Ishikawa (cell line): ENCODE measurements at regions not wholly inside any gene's neighbourhood (a gene's known extent, or its start where the extent isn't known, plus 50 kb on each side); places are given as distances from the start of the nearest gene placed in this dataset.

Source experiments
- CEBPB ChIP-seq: IDR thresholded peaks from 2 replicates; pipeline ENCODE4 v1.6.1; 2012
- CREB1 ChIP-seq: IDR thresholded peaks from 2 replicates; pipeline ENCODE4 v1.6.1; 2012; ENCODE audit warnings: low read depth
- EGR1 ChIP-seq: IDR thresholded peaks from 2 replicates; pipeline ENCODE4 v1.6.1; 2012
- EP300 ChIP-seq: IDR thresholded peaks from 2 replicates; pipeline ENCODE4 v1.6.1; 2012; ENCODE audit warnings: borderline replicate concordance
- FOXM1 ChIP-seq: IDR thresholded peaks from 2 replicates; pipeline ENCODE4 v1.6.1; 2012; ENCODE audit warnings: low read depth, borderline replicate concordance
- NFIC ChIP-seq: IDR thresholded peaks from 2 replicates; pipeline ENCODE4 v1.6.1; 2012
- RAD21 ChIP-seq: IDR thresholded peaks from 2 replicates; pipeline ENCODE4 v1.6.1; 2012; ENCODE audit warnings: low read depth
- TAF1 ChIP-seq: IDR thresholded peaks from 2 replicates; pipeline ENCODE4 v1.6.1; 2012; ENCODE audit warnings: low read depth, mild to moderate bottlenecking
- TCF12 ChIP-seq: IDR thresholded peaks from 2 replicates; pipeline ENCODE4 v1.6.1; 2012; ENCODE audit warnings: low read depth
- TEAD4 ChIP-seq: IDR thresholded peaks from 2 replicates; pipeline ENCODE4 v1.6.1; 2012
- YY1 ChIP-seq: IDR thresholded peaks from 2 replicates; pipeline ENCODE4 v1.6.1; 2012; ENCODE audit warnings: low read depth
- ZBTB7A ChIP-seq: IDR thresholded peaks from 2 replicates; pipeline ENCODE4 v1.6.1; 2012; ENCODE audit warnings: low read depth
- TF ChIP-seq, protein P1 (sequence below): IDR thresholded peaks from 2 replicates; pipeline ENCODE4 v1.6.1; 2012; ENCODE audit warnings: low read depth, mild to moderate bottlenecking
- TF ChIP-seq, protein P2 (sequence below): IDR thresholded peaks from 2 replicates; pipeline ENCODE4 v1.6.1; 2012
- TF ChIP-seq, protein P3 (sequence below): IDR thresholded peaks from 2 replicates; pipeline ENCODE4 v1.6.1; 2012

DNA sequence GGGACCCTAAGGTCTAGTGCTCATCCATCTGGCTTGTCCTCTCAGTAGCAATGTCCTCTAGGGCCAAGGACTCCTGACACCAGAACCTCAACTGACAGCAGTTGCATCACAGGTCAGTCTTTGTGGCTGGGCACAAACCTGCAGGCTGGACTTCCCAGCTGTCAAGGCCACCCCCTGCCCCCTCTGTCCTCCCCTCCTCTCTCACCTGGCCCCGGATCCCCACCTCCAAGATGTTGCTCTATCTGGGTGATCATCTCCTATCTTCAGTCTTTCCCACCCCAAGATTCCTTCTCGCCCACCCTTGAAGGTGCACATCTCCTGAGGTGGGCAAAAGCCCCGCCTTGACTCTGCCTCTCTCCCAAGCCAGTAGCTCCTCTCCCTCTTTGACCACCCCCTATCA is 131.8 kb upstream of the SRSF6 start:
- no peak for TF ChIP-seq TAF1
- TF ChIP-seq RAD21: no peak
- TF ChIP-seq, protein P1, sequence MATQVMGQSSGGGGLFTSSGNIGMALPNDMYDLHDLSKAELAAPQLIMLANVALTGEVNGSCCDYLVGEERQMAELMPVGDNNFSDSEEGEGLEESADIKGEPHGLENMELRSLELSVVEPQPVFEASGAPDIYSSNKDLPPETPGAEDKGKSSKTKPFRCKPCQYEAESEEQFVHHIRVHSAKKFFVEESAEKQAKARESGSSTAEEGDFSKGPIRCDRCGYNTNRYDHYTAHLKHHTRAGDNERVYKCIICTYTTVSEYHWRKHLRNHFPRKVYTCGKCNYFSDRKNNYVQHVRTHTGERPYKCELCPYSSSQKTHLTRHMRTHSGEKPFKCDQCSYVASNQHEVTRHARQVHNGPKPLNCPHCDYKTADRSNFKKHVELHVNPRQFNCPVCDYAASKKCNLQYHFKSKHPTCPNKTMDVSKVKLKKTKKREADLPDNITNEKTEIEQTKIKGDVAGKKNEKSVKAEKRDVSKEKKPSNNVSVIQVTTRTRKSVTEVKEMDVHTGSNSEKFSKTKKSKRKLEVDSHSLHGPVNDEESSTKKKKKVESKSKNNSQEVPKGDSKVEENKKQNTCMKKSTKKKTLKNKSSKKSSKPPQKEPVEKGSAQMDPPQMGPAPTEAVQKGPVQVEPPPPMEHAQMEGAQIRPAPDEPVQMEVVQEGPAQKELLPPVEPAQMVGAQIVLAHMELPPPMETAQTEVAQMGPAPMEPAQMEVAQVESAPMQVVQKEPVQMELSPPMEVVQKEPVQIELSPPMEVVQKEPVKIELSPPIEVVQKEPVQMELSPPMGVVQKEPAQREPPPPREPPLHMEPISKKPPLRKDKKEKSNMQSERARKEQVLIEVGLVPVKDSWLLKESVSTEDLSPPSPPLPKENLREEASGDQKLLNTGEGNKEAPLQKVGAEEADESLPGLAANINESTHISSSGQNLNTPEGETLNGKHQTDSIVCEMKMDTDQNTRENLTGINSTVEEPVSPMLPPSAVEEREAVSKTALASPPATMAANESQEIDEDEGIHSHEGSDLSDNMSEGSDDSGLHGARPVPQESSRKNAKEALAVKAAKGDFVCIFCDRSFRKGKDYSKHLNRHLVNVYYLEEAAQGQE: no peak

DNA sequence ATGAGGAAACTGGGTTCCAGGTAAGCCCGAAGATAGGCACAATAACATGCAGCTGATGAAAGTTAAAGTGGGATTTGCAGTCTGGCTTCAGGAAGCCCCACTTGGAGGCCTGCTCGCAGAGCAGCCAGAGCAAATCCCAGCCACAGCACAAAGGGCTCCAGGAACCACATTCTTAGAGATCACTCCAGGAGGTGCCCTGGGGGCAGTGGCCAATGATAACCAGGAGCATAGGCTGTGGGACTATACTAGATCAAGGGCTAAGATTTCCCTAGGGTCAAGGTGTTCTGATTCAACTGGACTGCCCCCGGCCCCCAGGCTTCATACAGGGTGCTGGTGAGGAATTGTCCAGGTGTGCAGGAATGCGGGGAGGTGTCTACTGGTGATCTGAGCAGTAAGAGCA is 133.9 kb upstream of the PTPRT start:
- TF ChIP-seq TCF12 (no peak), ZBTB7A (no peak), FOXM1 (no peak), YY1 (no peak), NFIC (no peak), TEAD4 (no peak), EGR1 (no peak), CREB1 (no peak), EP300 (no peak), CEBPB (no peak)
- TF ChIP-seq, protein P1: no peak
- TF ChIP-seq, protein P2, sequence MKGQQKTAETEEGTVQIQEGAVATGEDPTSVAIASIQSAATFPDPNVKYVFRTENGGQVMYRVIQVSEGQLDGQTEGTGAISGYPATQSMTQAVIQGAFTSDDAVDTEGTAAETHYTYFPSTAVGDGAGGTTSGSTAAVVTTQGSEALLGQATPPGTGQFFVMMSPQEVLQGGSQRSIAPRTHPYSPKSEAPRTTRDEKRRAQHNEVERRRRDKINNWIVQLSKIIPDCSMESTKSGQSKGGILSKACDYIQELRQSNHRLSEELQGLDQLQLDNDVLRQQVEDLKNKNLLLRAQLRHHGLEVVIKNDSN: no peak
- TF ChIP-seq, protein P3, sequence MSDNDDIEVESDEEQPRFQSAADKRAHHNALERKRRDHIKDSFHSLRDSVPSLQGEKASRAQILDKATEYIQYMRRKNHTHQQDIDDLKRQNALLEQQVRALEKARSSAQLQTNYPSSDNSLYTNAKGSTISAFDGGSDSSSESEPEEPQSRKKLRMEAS: no peak

DNA sequence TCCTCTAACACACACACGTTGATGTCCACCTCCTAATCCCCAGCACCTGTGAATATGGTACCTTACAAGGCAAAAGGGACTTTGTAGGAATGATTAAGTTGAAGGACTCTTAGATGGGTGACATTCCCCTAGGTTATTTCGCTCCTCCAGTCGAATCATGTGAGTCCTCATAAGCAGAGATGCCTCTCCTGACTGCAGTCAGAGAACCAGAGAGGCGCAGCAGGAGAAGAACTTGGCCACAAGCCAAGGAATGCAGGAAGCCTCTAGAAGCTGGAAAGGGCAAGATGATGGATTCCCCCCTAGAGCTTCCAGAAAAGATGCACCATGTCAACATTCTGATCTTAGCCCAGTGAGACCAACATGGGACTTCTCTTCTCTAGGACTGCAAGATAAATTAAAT is 133.1 kb upstream of the PTPRT start:
- no peak for TF ChIP-seq RAD21
- no peak for TF ChIP-seq ZBTB7A
- no peak for TF ChIP-seq TAF1
- no peak for TF ChIP-seq EGR1
- TF ChIP-seq EP300: no peak
- TF ChIP-seq, protein P1: no peak
- TF ChIP-seq YY1: no peak
- TF ChIP-seq NFIC: peak; percentile 40; the same call in 1 of the 2 replicates

DNA sequence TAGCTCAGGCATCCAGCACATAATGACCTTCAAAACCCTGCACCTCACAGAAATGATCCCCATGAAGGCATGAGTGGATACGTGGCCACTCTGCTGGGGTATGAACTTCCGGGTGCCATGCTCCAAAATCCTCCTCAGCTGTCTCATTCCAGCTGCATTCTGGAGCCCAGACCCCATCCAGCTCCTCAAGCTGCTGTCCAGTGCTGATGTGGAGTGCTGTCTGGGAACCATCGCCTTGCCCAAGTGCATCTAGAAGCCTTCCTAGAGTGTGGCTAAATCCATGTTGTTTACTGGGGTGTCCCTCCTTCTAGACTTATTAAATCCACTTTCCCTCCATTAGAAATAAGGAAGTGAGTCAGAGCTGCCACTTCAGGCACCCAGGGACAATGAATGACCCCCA is 130.8 kb upstream of the PTPRT start:
- TF ChIP-seq TAF1 (no peak), NFIC (no peak)
- TF ChIP-seq, protein P1: peak; percentile 71

DNA sequence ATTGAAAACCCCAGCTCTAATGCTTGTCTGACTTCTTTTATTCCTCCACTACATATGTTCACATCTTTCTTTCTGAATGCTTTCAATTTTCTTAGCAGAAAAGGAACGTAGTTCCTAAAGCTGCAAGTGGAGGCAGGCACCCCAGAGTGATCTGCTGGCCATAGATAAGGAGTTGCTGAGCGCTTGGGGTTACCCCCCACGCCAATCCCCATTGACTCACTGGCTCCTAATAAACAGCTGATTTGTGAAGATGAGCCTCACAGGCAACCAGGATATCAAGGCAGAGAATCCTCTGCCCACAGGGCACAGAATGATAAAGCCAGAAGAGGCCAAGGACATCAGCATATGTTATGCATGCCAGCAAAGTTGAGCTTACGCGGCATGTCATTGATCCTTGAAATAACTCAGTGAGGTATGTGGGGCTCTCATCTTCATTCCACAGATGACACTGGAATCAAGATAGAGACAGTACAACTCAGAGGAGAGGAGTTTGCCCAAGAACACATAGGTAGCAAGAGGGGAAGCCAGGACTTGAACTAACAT is 129.1 kb upstream of the PTPRT start:
- no peak for TF ChIP-seq TEAD4
- TF ChIP-seq NFIC: no peak
- no peak for TF ChIP-seq CREB1
- TF ChIP-seq TAF1: no peak
- TF ChIP-seq TCF12: no peak
- TF ChIP-seq, protein P2: no peak
- TF ChIP-seq EGR1: no peak
- no peak for TF ChIP-seq RAD21
- TF ChIP-seq EP300: no peak
- TF ChIP-seq, protein P1: no peak
- TF ChIP-seq CEBPB: no peak
- no peak for TF ChIP-seq ZBTB7A
